ENCODE measurements at regions not wholly inside any gene's neighbourhood (a gene's known extent, or its start where the extent isn't known, plus 50 kb on each side); places are given as distances from the start of the nearest gene placed in this dataset.

DNA sequence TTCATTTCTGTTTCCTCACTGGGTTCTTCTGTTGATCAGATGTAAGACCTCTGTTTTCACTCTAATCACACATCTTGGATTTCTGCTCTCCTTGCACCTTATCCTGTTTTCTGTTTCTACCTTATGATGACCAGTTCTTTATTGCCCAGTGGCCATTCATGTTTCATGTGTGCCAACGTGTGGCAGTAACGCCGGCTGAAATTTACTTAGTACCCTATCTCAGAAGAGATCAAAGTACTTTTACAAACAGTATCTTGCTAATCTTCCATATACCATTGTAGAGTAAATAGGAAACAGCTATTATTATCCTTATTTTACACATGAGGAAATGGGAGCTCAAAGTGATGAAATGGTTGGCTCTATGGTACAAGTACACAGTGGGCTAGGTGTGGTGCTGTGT is 74.0 kb downstream of the GATA3 start:
- Mint-ChIP-seq H3K36me3 (peaks cover 0 to under 1% (median 0%) of the 10 kb centered on the region in 3 donors), H3K27ac (peak overlapping the region in 1 of 10 donors; percentile 61), H3K4me1 (peaks cover 3 to 15% (median 10%) of the 10 kb centered on the region in 4 donors), H3K4me3 (no peak overlapping the region), H3K27me3 (peaks cover 0 to 19% (median 6%) of the 10 kb centered on the region in 5 donors), H3K9me3 (no peaks in the 10 kb centered on the region)
- DNase-seq (no peak), ATAC-seq (no peak)
- POLR2A ChIA-PET: no interaction called here

- DNase-seq (no peak), ATAC-seq (no peak)
- peaks cover 0 to 26% (median 11%) of the 10 kb centered on the region in 5 donors for H3K27me3 Mint-ChIP-seq
- H3K9me3 Mint-ChIP-seq: no peaks in the 10 kb centered on the region
- peaks cover 3 to 20% (median 13%) of the 10 kb centered on the region in 4 donors for H3K4me1 Mint-ChIP-seq
- POLR2A ChIA-PET: no interaction called here
- peaks cover 0 to 6% (median 0%) of the 10 kb centered on the region in 3 donors for H3K36me3 Mint-ChIP-seq
- no peak overlapping the region for H3K4me3 Mint-ChIP-seq
- H3K27ac Mint-ChIP-seq: no peak overlapping the region
Observed at GRCh38 chr10:8129438-8129837, 75.0 kb downstream of the GATA3 start.

GRCh38 chr10:8130973-8131911 is 76.8 kb downstream of the GATA3 start:
- ATAC-seq (no peak), DNase-seq (no peak)
- Mint-ChIP-seq H3K36me3 (peaks cover 0 to 6% (median 0%) of the 10 kb centered on the region in 3 donors), H3K4me3 (no peak overlapping the region), H3K27ac (no peak overlapping the region), H3K9me3 (no peaks in the 10 kb centered on the region), H3K27me3 (peaks cover 0 to 26% (median 11%) of the 10 kb centered on the region in 5 donors), H3K4me1 (peaks cover 3 to 20% (median 11%) of the 10 kb centered on the region in 4 donors)
- POLR2A ChIA-PET: no interaction called here

- Mint-ChIP-seq H3K36me3 (peaks cover 0 to 6% (median 0%) of the 10 kb centered on the region in 3 donors), H3K4me1 (peaks cover 11 to 37% (median 29%) of the 10 kb centered on the region in 4 donors), H3K27ac (peak overlapping the region in 1 of 10 donors; percentile 40), H3K4me3 (peak overlapping the region; percentile 15 to 62 (median 35)), H3K9me3 (no peaks in the 10 kb centered on the region), H3K27me3 (peaks cover 0 to 26% (median 11%) of the 10 kb centered on the region in 5 donors)
- POLR2A ChIA-PET: interaction anchor here (0.5 kb wide), 1 partner anchor 356 kb away, joined by 3 read pairs; no protein-coding TSS in a partner anchor
- ATAC-seq (no peak), DNase-seq (no peak)
Observed at GRCh38 chr10:8133146-8133545, 78.7 kb downstream of the GATA3 start.

- DNase-seq (no peak), ATAC-seq (peak; percentile 14 to 35)
- H3K9me3 Mint-ChIP-seq: no peaks in the 10 kb centered on the region
Observed at GRCh38 chr10:8136736-8137135, 82.2 kb downstream of the GATA3 start.

DNA sequence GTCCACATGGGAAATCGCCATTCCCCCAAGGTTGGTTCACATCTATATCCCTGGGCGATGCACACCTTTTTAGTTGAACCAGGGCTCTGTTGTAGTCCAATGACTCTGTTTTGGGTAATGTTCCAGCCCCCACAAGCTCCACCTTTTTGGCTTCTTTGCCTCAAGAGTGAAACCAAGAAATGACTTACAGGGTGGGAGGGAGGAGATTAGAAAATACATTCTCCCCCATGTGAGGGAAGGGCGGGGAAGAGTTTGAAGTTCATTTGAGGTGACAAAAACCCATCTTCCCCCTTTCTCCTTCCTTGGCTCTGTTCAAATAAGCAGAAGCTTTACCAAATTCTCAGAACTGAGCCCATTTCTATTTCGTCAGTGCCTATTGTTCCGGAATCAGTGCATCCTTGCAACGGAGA is 82.8 kb downstream of the GATA3 start:
- Mint-ChIP-seq H3K4me1 (peaks cover 13 to 40% (median 35%) of the 10 kb centered on the region in 4 donors), H3K27ac (peak overlapping the region; percentile 82 to 95 (median 92)), H3K36me3 (peaks cover 0 to 6% (median 0%) of the 10 kb centered on the region in 3 donors), H3K4me3 (peak overlapping the region; percentile 75 to 94 (median 89)), H3K9me3 (no peaks in the 10 kb centered on the region), H3K27me3 (peaks cover 0 to 17% (median 10%) of the 10 kb centered on the region in 5 donors)
- POLR2A ChIA-PET: interaction anchor here (0.6 to 1.4 kb wide), 2 partner anchors 17 to 81 kb away, joined by 4 read pairs; no protein-coding TSS in a partner anchor
- ATAC-seq: peak; percentile 76 to 81
- DNase-seq: peak in 4 of 10 donors; percentile 1 to 43 (median 26)

More at GRCh38 chr10:8136736-8137135, 82.2 kb downstream of the GATA3 start:
- Mint-ChIP-seq H3K27ac (peak overlapping the region in 9 of 10 donors; percentile 63 to 95 (median 92)), H3K36me3 (peaks cover 0 to 6% (median 0%) of the 10 kb centered on the region in 3 donors), H3K27me3 (peaks cover 0 to 22% (median 11%) of the 10 kb centered on the region in 5 donors), H3K4me3 (peak overlapping the region; percentile 75 to 94 (median 89)), H3K4me1 (peaks cover 13 to 41% (median 35%) of the 10 kb centered on the region in 4 donors)
- POLR2A ChIA-PET: interaction anchor here (1.4 kb wide), 1 partner anchor 81 kb away, joined by 4 read pairs; no protein-coding TSS in a partner anchor

DNA sequence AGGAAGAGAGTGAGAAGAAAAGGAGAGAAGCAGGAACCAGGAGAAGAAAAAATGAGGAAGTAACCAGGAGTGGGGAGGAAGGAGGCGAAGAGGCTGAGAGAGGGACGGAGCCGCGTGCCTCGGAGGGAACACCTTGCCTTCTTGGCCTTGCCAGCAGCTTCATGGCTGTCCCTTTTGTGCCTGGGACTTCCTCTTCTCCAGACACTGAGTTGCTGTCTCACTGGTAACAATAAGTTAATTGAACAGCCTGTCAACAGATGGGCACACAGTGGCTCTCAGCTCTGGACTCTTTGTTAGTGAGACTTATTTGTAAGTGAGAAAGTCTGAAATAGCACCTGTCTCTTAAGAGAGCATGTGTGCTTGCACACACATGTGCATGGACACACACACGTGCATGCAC is 83.2 kb downstream of the GATA3 start:
- Mint-ChIP-seq H3K9me3 (no peaks in the 10 kb centered on the region), H3K27ac (peak overlapping the region; percentile 82 to 95 (median 92)), H3K4me1 (peaks cover 13 to 39% (median 34%) of the 10 kb centered on the region in 4 donors), H3K4me3 (peak overlapping the region; percentile 75 to 94 (median 89)), H3K36me3 (peaks cover 0 to 6% (median 0%) of the 10 kb centered on the region in 3 donors), H3K27me3 (peaks cover 0 to 15% (median 10%) of the 10 kb centered on the region in 5 donors)
- POLR2A ChIA-PET: interaction anchor here (0.6 to 1.4 kb wide), 3 partner anchors 18 to 82 kb away, joined by 4 to 5 read pairs (median 4); no protein-coding TSS in a partner anchor
- peak; percentile 44 to 60 for ATAC-seq
- peak in 3 of 10 donors; percentile 13 to 21 (median 19) for DNase-seq

GRCh38 chr10:8138471-8138870 is 84.0 kb downstream of the GATA3 start:
- DNase-seq: no peak
- peak overlapping the region in 7 of 10 donors; percentile 43 to 91 (median 46) for H3K4me3 Mint-ChIP-seq
- no peak for ATAC-seq
- peak overlapping the region in 7 of 10 donors; percentile 26 to 93 (median 59) for H3K27ac Mint-ChIP-seq
- H3K9me3 Mint-ChIP-seq: no peaks in the 10 kb centered on the region
- H3K4me1 Mint-ChIP-seq: peaks cover 9 to 31% (median 27%) of the 10 kb centered on the region in 4 donors
- POLR2A ChIA-PET: interaction anchor here (0.6 kb wide), 1 partner anchor 54 kb away, joined by 5 read pairs; no protein-coding TSS in a partner anchor
- H3K27me3 Mint-ChIP-seq: peaks cover 0 to 8% (median 5%) of the 10 kb centered on the region in 5 donors
- H3K36me3 Mint-ChIP-seq: peaks cover 0 to 6% (median 0%) of the 10 kb centered on the region in 3 donors

DNA sequence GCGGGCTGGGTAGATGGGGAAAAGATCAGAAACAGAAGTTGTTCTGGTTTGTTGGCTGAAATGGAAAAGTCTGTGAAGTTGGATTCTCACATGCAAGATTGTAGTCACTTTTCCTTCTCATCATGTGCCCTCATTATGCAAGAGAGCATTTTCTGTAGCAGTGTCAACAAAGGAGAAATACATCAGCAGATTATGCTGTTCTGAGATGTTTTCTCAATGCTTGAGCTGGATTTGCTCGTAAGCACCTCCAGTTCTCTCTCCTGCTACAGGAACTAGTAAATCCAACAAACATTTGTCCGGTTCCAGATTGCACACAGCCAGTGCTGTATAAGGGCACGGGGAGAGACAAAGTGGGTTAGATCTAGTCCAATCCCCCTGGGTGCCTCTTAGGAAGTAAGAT is 90.0 kb downstream of the GATA3 start:
- DNase-seq: no peak
- H3K4me3 Mint-ChIP-seq: no peak overlapping the region
- POLR2A ChIA-PET: no interaction called here
- H3K36me3 Mint-ChIP-seq: no peaks in the 10 kb centered on the region
- H3K27me3 Mint-ChIP-seq: no peaks in the 10 kb centered on the region
- H3K9me3 Mint-ChIP-seq: no peaks in the 10 kb centered on the region
- H3K27ac Mint-ChIP-seq: no peak overlapping the region
- no peak for ATAC-seq
- no peaks in the 10 kb centered on the region for H3K4me1 Mint-ChIP-seq

- Mint-ChIP-seq H3K27me3 (no peaks in the 10 kb centered on the region), H3K36me3 (no peaks in the 10 kb centered on the region), H3K9me3 (no peaks in the 10 kb centered on the region), H3K27ac (no peak overlapping the region), H3K4me1 (no peaks in the 10 kb centered on the region), H3K4me3 (no peak overlapping the region)
- no peak for DNase-seq
- ATAC-seq: no peak
- POLR2A ChIA-PET: no interaction called here
Observed at GRCh38 chr10:8146650-8147049, 92.2 kb downstream of the GATA3 start.

DNA sequence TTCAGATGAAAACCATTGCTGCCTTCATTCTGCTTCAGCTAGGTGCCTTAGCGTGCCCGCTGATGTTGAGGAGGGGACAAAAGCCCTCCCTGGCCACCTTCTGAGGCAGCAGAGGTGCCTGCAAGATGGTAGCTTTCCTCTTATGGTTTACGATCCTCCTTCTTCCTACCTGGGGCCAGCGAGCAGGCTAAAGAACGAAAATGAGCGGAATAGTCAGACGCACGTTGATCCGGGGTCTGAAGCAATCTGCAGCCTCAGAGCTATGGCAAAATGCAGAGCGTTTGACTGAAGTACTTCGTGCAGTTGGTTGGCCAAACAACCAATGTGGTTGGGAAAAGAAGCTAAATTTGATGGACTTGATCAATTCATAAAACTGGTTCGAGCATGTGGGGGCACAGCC is 95.5 kb downstream of the GATA3 start:
- no peaks in the 10 kb centered on the region for H3K27me3 Mint-ChIP-seq
- no peak overlapping the region for H3K4me3 Mint-ChIP-seq
- no peaks in the 10 kb centered on the region for H3K9me3 Mint-ChIP-seq
- ATAC-seq (no peak), DNase-seq (no peak)
- no peaks in the 10 kb centered on the region for H3K4me1 Mint-ChIP-seq
- POLR2A ChIA-PET: no interaction called here
- H3K36me3 Mint-ChIP-seq: no peaks in the 10 kb centered on the region
- H3K27ac Mint-ChIP-seq: peak overlapping the region in 1 of 10 donors; percentile 35

GRCh38 chr10:8150401-8150905 is 96.0 kb downstream of the GATA3 start:
- H3K36me3 Mint-ChIP-seq: no peaks in the 10 kb centered on the region
- DNase-seq (no peak), ATAC-seq (no peak)
- H3K27ac Mint-ChIP-seq: no peak overlapping the region
- H3K4me1 Mint-ChIP-seq: no peaks in the 10 kb centered on the region
- H3K27me3 Mint-ChIP-seq: no peaks in the 10 kb centered on the region
- H3K9me3 Mint-ChIP-seq: no peaks in the 10 kb centered on the region
- POLR2A ChIA-PET: no interaction called here
- no peak overlapping the region for H3K4me3 Mint-ChIP-seq

All from naive thymus-derived CD8-positive, alpha-beta T cell (primary cell).